OCI-LY7 (cell line): ENCODE measurements at regions not wholly inside any gene's neighbourhood (a gene's known extent, or its start where the extent isn't known, plus 50 kb on each side); places are given as distances from the start of the nearest gene placed in this dataset.

Source experiments
- EZH2phosphoT487 ChIP-seq: fragments of 200-600 bp; sonication (generic); IDR thresholded peaks from 2 replicates; pipeline ENCODE4 v1.6.1; 2018; ENCODE audit warnings: low read depth, borderline replicate concordance, mild to moderate bottlenecking, mixed run types, antibody characterized with exemption, low read length, moderate library complexity, mixed read lengths
- TF ChIP-seq, protein P1 (sequence below): fragments of 200-600 bp; sonication (generic); conservative IDR thresholded peaks from 2 replicates; pipeline ENCODE4 v1.5.1; 2014; ENCODE audit warnings: mild to moderate bottlenecking, antibody characterized with exemption, low read length, moderate library complexity, mixed read lengths

DNA sequence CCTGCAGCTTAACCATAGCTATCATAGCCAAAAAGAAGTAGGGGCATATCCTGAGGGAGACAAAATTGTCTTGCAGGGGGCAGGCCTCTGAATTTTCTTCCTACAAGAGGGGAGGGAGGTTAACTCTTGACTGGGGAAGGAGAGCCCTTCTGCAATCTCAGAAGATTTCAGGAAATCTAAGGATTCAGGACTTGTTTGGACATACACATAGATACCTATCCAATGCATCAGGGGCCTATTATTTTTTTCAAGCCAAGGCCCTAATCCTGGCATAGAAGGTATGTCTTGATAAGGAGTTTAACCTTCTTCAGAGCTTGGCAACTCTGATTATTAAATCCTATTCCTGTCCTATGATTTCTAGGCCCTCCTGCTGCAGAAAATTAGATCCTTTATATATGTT lies 375.1 kb upstream of the ACTBL2 start:
- TF ChIP-seq, protein P1, sequence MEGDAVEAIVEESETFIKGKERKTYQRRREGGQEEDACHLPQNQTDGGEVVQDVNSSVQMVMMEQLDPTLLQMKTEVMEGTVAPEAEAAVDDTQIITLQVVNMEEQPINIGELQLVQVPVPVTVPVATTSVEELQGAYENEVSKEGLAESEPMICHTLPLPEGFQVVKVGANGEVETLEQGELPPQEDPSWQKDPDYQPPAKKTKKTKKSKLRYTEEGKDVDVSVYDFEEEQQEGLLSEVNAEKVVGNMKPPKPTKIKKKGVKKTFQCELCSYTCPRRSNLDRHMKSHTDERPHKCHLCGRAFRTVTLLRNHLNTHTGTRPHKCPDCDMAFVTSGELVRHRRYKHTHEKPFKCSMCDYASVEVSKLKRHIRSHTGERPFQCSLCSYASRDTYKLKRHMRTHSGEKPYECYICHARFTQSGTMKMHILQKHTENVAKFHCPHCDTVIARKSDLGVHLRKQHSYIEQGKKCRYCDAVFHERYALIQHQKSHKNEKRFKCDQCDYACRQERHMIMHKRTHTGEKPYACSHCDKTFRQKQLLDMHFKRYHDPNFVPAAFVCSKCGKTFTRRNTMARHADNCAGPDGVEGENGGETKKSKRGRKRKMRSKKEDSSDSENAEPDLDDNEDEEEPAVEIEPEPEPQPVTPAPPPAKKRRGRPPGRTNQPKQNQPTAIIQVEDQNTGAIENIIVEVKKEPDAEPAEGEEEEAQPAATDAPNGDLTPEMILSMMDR = no peak
- TF ChIP-seq EZH2phosphoT487 = no peak
